ENCODE measurements at regions not wholly inside any gene's neighbourhood (a gene's known extent, or its start where the extent isn't known, plus 50 kb on each side); places are given as distances from the start of the nearest gene placed in this dataset.

GRCh38 chr18:47397671-47398319, 146.3 kb upstream of the SKOR2 start:
- Histone ChIP-seq H3K4me1 (ENCODE audit: insufficient read depth) (no peaks in the 10 kb centered on the region), H3K27me3 (no peaks in the 10 kb centered on the region), H3K27ac (no peak overlapping the region), H3K4me2 (no peak overlapping the region), H2AFZ (no peak overlapping the region), H3K9me2 (replicated peaks; ENCODE audit: insufficient read depth) (no peaks in the 10 kb centered on the region), H3K79me2 (no peaks in the 10 kb centered on the region), H3K9me3 (ENCODE audit: low read depth) (no peaks in the 10 kb centered on the region), H4K20me1 (ENCODE audit: insufficient read depth, poor library complexity, severe bottlenecking) (no peaks in the 10 kb centered on the region), H3K4me3 (no peak overlapping the region), H3K36me3 (replicated peaks; ENCODE audit: insufficient read depth, low read depth) (no peaks in the 10 kb centered on the region)
- DNase-seq (ENCODE audit: low spot score) = peak; percentile 13
- TF ChIP-seq, protein P1, sequence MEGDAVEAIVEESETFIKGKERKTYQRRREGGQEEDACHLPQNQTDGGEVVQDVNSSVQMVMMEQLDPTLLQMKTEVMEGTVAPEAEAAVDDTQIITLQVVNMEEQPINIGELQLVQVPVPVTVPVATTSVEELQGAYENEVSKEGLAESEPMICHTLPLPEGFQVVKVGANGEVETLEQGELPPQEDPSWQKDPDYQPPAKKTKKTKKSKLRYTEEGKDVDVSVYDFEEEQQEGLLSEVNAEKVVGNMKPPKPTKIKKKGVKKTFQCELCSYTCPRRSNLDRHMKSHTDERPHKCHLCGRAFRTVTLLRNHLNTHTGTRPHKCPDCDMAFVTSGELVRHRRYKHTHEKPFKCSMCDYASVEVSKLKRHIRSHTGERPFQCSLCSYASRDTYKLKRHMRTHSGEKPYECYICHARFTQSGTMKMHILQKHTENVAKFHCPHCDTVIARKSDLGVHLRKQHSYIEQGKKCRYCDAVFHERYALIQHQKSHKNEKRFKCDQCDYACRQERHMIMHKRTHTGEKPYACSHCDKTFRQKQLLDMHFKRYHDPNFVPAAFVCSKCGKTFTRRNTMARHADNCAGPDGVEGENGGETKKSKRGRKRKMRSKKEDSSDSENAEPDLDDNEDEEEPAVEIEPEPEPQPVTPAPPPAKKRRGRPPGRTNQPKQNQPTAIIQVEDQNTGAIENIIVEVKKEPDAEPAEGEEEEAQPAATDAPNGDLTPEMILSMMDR (IDR thresholded peaks at IDR 0.05; ENCODE audit: poor library complexity) = peak; percentile 42
- TF ChIP-seq EZH2 (IDR thresholded peaks at IDR 0.05; ENCODE audit: borderline replicate concordance) = no peak
- no peak for TF ChIP-seq EZH2phosphoT487 (IDR thresholded peaks at IDR 0.05; ENCODE audit: low read depth, severe bottlenecking, unreplicated experiment)
- 43% methylated on average over 9 of the region's 9 CpGs for WGBS (ENCODE audit: low lambda C conversion rate, missing lambda C conversion rate)

GRCh38 chr18:47391665-47392064, 140.2 kb upstream of the SKOR2 start:
- TF ChIP-seq, protein P1 (IDR thresholded peaks at IDR 0.05; ENCODE audit: poor library complexity) = no peak
- no peak for TF ChIP-seq EZH2phosphoT487 (IDR thresholded peaks at IDR 0.05; ENCODE audit: low read depth, severe bottlenecking, unreplicated experiment)
- H3K36me3 ChIP-seq (replicated peaks; ENCODE audit: insufficient read depth, low read depth) = no peaks in the 10 kb centered on the region
- WGBS (ENCODE audit: low lambda C conversion rate, missing lambda C conversion rate) = 89% methylated on average over 1 of the region's 1 CpG
- no peak overlapping the region for H2AFZ ChIP-seq
- H3K9me3 ChIP-seq (ENCODE audit: low read depth) = no peaks in the 10 kb centered on the region
- H3K27me3 ChIP-seq = no peaks in the 10 kb centered on the region
- no peaks in the 10 kb centered on the region for H3K79me2 ChIP-seq
- H4K20me1 ChIP-seq (ENCODE audit: insufficient read depth, poor library complexity, severe bottlenecking) = no peaks in the 10 kb centered on the region
- no peaks in the 10 kb centered on the region for H3K9me2 ChIP-seq (replicated peaks; ENCODE audit: insufficient read depth)
- H3K4me1 ChIP-seq (ENCODE audit: insufficient read depth) = no peaks in the 10 kb centered on the region
- H3K4me2 ChIP-seq = no peak overlapping the region
- H3K4me3 ChIP-seq = no peak overlapping the region
- DNase-seq (ENCODE audit: low spot score) = no peak
- no peak overlapping the region for H3K27ac ChIP-seq

DNA sequence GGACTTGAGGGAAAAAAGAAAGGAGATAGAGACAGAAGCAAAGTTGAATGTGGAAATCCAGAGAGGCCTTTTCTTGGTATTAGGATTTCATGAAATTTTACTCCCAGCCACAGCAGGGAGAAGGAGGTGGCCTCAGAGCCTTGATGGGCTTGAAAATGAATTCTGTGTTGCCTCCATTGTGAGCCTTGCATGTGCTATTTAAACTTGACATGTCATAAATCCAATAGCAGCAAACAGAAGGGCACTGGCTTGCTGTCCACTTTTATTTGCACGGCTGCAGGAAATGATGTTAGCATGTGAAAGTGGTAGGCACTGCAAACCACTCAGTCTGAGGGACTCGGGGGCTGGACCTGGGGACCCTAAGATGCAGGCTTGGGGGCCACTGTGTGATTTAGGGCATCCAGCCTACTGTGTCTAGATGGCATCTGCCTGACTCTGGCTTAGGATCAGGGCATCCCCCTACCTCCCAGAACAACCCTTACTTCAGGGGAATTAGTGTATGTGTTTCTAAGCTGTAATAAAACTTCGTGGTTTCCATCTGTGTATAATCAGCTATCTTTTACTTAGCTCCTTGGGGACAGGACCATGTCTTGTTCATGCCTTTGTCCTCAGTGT, 139.1 kb upstream of the SKOR2 start:
- no peaks in the 10 kb centered on the region for H4K20me1 ChIP-seq (ENCODE audit: insufficient read depth, poor library complexity, severe bottlenecking)
- no peaks in the 10 kb centered on the region for H3K36me3 ChIP-seq (replicated peaks; ENCODE audit: insufficient read depth, low read depth)
- no peaks in the 10 kb centered on the region for H3K9me2 ChIP-seq (replicated peaks; ENCODE audit: insufficient read depth)
- H3K4me2 ChIP-seq = no peak overlapping the region
- WGBS (ENCODE audit: low lambda C conversion rate, missing lambda C conversion rate) = 54% methylated on average over 3 of the region's 3 CpGs
- H3K9me3 ChIP-seq (ENCODE audit: low read depth) = no peaks in the 10 kb centered on the region
- H3K27ac ChIP-seq = no peak overlapping the region
- no peak overlapping the region for H2AFZ ChIP-seq
- TF ChIP-seq EZH2 (IDR thresholded peaks at IDR 0.05; ENCODE audit: borderline replicate concordance) (no peak), EZH2phosphoT487 (IDR thresholded peaks at IDR 0.05; ENCODE audit: low read depth, severe bottlenecking, unreplicated experiment) (no peak)
- TF ChIP-seq, protein P1 (IDR thresholded peaks at IDR 0.05; ENCODE audit: poor library complexity) = no peak
- no peaks in the 10 kb centered on the region for H3K79me2 ChIP-seq
- H3K4me3 ChIP-seq = no peak overlapping the region
- no peaks in the 10 kb centered on the region for H3K4me1 ChIP-seq (ENCODE audit: insufficient read depth)
- no peak for DNase-seq (ENCODE audit: low spot score)
- no peaks in the 10 kb centered on the region for H3K27me3 ChIP-seq

All from hepatocyte (in vitro differentiated cells).